GM18861 (cell line): ENCODE measurements at regions not wholly inside any gene's neighbourhood (a gene's known extent, or its start where the extent isn't known, plus 50 kb on each side); places are given as distances from the start of the nearest gene placed in this dataset.

Experiments
- ATAC-seq: cut with Tn5 transposase; IDR thresholded peaks from one replicate; pipeline ENCODE4 v1.9.1; 2021; ENCODE audit not compliant: unreplicated experiment

DNA sequence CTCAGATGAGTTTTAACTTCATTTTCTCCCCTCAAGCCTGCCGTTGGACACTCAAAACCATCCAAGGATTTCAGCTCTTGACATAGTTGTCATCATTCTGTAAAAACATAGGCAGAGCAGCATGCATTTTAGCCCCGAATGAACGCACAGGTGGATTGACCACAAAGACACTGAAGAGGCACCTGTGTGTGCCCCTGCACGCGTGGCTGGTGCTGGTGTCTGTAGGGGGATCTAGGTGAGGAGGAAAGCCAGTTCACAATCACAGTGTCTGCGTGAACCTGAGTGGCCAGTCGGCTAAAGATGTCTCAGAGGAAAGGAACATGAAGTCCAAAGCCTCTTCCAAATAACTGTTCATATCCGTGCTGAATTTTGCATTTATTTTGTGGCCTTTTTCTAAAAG is 309.2 kb downstream of the QKI start:
- ATAC-seq, result no peak

DNA sequence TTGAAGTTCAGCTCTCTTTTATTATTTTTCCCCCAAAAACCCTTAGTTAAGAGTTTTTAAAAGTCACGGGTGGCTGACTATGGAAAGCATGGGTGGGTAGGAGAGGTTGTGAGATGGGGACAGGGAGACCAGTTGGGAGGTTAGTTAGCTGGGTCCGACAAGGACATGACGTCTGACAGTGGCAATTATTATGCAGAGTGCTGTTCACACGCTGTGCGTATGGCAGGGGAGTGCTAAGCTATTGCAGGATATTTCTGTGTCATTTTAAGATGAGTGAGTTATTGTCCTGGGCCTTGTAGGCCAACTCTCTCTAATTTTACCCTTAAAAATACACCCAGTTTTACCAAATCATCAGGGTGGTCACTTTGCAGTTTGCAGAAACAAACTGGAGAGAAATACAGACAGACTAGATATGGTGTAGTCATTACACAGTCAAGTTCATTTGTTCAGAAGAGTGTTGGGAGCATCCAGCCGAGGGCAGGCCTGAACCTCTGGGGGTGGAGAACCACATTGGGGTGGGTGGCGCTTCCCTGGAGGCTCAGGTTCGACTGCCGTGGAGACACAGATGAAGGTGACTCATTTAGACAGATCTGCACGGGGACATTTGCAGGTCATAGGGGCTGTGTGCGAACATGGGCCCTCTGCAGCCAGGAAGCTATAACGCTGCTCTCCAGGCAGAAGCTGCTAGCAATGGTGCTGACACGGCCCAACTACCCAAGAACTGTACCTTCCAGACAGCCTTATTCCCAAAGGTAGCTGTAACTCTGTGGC is 307.6 kb downstream of the QKI start:
- ATAC-seq, result no peak

GRCh38 chr6:163721435-163721834 is 306.9 kb downstream of the QKI start:
- ATAC-seq, result no peak

- no peak for ATAC-seq
Observed at GRCh38 chr6:163720460-163721235, 306.1 kb downstream of the QKI start.

DNA sequence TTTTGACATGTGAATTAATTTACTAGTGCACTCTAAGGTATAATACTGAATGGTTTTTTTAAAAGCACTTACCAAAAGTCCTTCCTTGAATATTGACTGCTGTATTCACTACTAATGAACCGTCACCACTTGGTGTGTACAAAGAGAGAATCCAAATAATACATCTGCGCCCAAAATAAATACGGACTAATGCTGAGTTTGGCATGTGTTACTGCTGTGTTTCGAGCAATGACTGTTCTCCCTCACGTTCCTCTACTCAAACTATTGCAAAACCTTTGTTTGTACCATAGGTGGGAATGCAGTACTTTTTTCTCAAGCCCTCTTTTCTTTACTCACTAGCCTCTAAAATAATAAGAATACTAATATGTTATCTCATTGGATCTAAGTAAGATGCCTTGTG is 305.5 kb downstream of the QKI start:
- no peak for ATAC-seq

- no peak for ATAC-seq
Observed at GRCh38 chr6:163719028-163719742, 304.7 kb downstream of the QKI start.

DNA sequence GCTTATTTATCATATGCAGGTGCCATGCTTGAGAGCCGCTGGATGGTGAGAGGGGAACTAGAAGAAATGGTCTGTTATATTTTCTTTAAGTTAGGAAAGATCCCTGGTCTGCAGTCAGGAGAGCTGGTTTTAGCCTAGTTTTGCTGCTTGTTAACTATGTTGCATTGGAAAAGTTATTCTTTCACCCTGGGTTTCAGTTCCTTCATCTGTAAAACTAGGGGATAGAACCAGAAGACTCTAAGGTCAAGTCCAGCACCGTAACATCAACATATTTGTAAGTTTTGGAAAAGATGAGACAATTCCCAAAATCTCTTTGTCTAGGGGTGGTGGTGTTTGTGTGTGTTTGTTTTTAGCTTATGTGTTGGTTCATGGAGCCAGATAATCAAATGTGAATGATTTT is 304.0 kb downstream of the QKI start:
- ATAC-seq, result no peak

- no peak for ATAC-seq
Observed at GRCh38 chr6:163717106-163717764, 302.7 kb downstream of the QKI start.

- no peak for ATAC-seq
Observed at GRCh38 chr6:163716690-163717089, 302.2 kb downstream of the QKI start.

- no peak for ATAC-seq
Observed at GRCh38 chr6:163715846-163716245, 301.3 kb downstream of the QKI start.

DNA sequence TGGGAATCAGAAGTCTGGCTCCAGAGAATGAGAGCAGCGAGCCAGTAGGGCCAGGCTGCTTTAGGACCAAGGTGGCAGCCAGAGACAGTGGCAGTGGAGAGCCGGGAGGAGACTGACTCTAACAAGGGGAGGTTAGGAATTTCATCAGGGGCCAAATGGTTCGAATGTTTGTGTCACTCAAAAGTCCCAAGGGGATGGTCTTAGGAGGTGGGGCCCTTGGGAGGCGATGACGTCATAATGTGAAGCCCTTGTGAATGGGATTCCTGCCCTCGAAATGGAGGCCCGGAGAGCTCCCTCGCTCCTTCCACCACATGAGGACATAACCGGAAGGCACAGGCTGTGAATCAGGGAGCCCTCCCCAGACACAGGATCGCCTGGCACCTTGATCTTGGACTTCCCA is 299.7 kb downstream of the QKI start:
- ATAC-seq, result no peak

DNA sequence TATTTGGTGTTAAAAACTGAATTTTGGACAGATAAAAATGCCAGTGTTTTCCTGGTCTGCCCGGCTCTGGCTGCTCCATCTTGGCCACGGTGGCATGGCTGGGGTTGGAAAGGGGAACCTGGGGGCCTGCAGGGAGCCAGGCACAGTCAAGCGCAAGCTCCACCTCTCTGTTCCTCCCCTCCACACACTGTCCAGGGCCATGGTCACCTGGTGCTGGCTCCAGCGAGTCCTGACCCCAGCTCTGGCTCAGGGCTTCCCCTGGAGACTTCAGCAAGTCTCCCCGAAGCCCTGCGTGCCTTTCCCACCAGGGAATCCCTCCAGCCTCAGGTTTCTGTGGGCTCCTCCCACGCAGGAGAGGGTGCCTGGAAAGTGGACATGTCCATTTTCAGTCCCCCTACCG is 298.5 kb downstream of the QKI start:
- no peak for ATAC-seq

- ATAC-seq, result no peak
Observed at GRCh38 chr6:163712566-163712961, 298.0 kb downstream of the QKI start.

- ATAC-seq, result peak; percentile 46
Observed at GRCh38 chr6:163711615-163712565, 297.4 kb downstream of the QKI start.

DNA sequence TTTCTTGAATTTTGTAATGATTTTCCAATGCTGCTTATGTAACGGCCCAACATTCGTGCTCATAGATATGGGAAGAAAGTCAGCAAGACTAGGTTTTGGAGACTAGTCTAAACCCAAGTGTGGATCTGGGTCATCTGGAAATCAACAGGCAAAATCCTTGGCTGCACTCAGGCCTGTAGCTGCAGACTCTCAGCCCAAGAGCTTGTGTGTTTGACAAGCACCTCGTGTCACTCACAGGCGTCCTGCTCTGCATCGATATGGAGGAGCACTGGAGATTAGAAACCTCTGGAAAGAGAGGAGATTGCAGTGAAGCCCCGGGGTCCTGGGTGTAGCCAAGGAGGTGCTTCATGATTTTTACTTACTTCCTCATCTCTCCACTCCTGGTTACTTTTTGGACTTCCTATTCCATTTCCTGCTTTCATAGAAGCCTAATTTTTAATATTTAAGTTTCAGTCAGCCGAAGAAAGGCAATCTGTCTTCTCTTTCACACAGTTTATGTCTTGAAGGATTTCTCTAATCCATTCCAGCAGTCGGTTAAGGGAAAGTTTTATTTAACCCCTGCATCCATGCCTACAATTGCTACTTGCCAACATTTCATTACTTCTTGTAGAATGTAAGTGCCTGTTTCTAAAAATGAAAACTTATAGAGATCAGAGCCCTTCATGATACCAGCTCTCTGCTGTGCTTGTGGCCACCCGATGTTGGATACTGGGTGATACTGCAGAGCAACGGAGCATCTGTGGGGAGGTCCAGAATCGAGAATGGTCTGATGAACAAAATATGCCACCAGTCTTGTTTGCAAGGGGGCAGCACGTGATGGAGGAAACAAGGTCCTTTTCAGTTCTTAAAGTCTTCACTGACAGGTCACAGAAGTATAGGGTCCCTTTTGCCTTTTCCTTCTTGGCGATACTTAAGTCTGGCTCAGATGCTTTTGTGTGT is 296.3 kb downstream of the QKI start:
- no peak for ATAC-seq

GRCh38 chr6:163709693-163710092 is 295.2 kb downstream of the QKI start:
- no peak for ATAC-seq

DNA sequence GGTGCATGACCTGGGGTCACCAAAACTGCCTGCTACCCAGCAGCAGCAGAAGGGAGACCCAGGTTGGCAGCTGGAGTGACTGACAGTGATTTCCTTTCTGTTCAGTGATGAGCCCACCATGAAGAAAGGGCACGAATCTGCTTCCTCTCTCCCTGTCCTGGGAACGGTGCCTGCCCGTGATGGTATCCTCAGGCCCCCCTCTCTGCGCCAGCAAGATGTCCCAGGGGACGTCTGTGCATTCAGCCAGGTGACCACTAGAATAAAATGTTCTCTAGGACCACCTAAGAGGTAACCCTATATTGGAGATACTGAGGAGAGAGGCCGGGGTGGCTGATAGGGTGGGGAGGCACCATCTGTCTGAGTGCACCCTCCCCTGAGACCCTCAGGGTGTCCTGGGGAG is 294.7 kb downstream of the QKI start:
- no peak for ATAC-seq

DNA sequence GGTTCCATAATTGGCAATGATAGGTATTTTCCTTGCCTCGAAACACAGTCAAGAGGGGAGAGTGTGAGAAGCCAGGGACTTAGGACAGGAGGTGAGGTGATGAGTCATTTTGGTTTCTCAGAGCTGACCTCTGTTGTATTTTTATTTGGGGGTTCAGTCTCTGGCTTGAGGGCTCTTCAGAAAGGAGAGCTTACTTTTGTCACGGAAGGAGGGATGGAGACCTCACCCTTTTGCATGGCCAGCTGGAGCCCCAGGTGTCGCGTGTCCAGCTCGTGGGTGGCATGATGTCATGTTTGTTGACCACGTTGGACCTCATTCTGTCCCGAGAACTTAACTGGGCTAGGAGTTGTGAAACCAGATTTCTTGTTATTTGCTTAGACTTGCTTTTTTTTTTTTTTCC is 293.9 kb downstream of the QKI start:
- peak; percentile 48 for ATAC-seq
